ENCODE measurements at regions not wholly inside any gene's neighbourhood (a gene's known extent, or its start where the extent isn't known, plus 50 kb on each side); places are given as distances from the start of the nearest gene placed in this dataset.

DNA sequence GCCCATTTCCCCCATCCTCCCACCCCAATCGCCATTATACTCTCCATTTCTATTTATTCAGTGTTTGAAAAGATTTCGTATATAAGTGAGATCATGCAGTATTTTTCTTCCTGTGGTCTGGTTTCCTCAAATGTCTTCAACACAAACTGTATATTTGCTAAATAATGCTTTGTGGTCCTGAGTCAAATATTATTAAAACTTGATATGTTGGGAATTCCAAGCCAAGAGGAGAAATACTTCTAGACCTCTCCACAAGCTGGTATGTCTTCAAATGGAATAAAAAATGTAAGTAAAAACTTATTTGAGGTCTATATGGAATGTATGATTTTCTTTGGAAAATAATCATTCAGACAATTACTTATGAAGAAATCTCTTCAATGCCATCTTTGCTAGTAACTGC lies 122.5 kb upstream of the TSC22D2 start:
- no peak for TF ChIP-seq POLR2A (IDR thresholded peaks at IDR 0.05)
- TF ChIP-seq, protein P1, sequence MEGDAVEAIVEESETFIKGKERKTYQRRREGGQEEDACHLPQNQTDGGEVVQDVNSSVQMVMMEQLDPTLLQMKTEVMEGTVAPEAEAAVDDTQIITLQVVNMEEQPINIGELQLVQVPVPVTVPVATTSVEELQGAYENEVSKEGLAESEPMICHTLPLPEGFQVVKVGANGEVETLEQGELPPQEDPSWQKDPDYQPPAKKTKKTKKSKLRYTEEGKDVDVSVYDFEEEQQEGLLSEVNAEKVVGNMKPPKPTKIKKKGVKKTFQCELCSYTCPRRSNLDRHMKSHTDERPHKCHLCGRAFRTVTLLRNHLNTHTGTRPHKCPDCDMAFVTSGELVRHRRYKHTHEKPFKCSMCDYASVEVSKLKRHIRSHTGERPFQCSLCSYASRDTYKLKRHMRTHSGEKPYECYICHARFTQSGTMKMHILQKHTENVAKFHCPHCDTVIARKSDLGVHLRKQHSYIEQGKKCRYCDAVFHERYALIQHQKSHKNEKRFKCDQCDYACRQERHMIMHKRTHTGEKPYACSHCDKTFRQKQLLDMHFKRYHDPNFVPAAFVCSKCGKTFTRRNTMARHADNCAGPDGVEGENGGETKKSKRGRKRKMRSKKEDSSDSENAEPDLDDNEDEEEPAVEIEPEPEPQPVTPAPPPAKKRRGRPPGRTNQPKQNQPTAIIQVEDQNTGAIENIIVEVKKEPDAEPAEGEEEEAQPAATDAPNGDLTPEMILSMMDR (IDR thresholded peaks at IDR 0.05), result no peak
